ENCODE measurements at regions not wholly inside any gene's neighbourhood (a gene's known extent, or its start where the extent isn't known, plus 50 kb on each side); places are given as distances from the start of the nearest gene placed in this dataset.

DNA sequence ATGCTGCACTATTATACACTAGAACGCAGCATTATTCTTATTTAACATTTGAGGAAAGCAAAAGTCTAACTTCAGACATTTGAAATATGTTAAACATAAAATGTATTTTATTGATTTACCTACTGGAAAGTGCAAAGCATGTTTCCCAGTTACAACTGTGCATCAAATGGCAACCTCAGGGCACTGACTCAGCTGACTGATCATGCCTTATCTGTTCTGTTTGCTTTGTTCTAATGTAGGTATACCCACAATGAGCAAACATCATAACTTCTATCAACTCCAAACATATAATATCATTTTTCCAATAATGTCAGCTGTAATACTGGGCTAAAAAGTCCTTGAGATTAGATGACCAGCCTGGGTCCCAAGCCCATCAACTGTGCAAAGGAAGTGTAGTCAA lies 431.0 kb downstream of the FOXG1 start:
- no peak overlapping the region for H3K27ac ChIP-seq
- H3K9me3 ChIP-seq: no peaks in the 10 kb centered on the region
- H3K36me3 ChIP-seq: no peaks in the 10 kb centered on the region
- H3K4me3 ChIP-seq: no peak overlapping the region
- H3K4me1 ChIP-seq: no peaks in the 10 kb centered on the region
- 83% methylated on average over 1 of the region's 1 CpG for WGBS
- H3K27me3 ChIP-seq: no peaks in the 10 kb centered on the region
- no peak for DNase-seq (ENCODE audit: low spot score in 2 of 2)
- TF ChIP-seq EP300 (IDR thresholded peaks at IDR 0.05): no peak
- TF ChIP-seq, protein P1, sequence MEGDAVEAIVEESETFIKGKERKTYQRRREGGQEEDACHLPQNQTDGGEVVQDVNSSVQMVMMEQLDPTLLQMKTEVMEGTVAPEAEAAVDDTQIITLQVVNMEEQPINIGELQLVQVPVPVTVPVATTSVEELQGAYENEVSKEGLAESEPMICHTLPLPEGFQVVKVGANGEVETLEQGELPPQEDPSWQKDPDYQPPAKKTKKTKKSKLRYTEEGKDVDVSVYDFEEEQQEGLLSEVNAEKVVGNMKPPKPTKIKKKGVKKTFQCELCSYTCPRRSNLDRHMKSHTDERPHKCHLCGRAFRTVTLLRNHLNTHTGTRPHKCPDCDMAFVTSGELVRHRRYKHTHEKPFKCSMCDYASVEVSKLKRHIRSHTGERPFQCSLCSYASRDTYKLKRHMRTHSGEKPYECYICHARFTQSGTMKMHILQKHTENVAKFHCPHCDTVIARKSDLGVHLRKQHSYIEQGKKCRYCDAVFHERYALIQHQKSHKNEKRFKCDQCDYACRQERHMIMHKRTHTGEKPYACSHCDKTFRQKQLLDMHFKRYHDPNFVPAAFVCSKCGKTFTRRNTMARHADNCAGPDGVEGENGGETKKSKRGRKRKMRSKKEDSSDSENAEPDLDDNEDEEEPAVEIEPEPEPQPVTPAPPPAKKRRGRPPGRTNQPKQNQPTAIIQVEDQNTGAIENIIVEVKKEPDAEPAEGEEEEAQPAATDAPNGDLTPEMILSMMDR (IDR thresholded peaks at IDR 0.05): no peak
- TF ChIP-seq POLR2AphosphoS5 (IDR thresholded peaks at IDR 0.05): no peak
- TF ChIP-seq POLR2A (IDR thresholded peaks at IDR 0.05): no peak

GRCh38 chr14:29205658-29206057 lies 439.1 kb downstream of the FOXG1 start:
- WGBS: 88% methylated on average over 2 of the region's 2 CpGs
- Histone ChIP-seq H3K9me3 (no peaks in the 10 kb centered on the region), H3K27ac (no peak overlapping the region), H3K4me1 (no peaks in the 10 kb centered on the region), H3K4me3 (no peak overlapping the region), H3K27me3 (no peaks in the 10 kb centered on the region), H3K36me3 (no peaks in the 10 kb centered on the region)
- DNase-seq (ENCODE audit: low spot score in 2 of 2): no peak
- TF ChIP-seq POLR2A (IDR thresholded peaks at IDR 0.05) (no peak), POLR2AphosphoS5 (IDR thresholded peaks at IDR 0.05) (no peak), EP300 (IDR thresholded peaks at IDR 0.05) (no peak)
- TF ChIP-seq, protein P1 (IDR thresholded peaks at IDR 0.05): no peak

GRCh38 chr14:29215853-29216252 lies 449.3 kb downstream of the FOXG1 start:
- Histone ChIP-seq H3K36me3 (no peaks in the 10 kb centered on the region), H3K27me3 (no peaks in the 10 kb centered on the region), H3K27ac (no peak overlapping the region), H3K4me1 (no peaks in the 10 kb centered on the region), H3K9me3 (no peaks in the 10 kb centered on the region), H3K4me3 (no peak overlapping the region)
- no peak for DNase-seq (ENCODE audit: low spot score in 2 of 2)
- TF ChIP-seq POLR2A (IDR thresholded peaks at IDR 0.05) (no peak), EP300 (IDR thresholded peaks at IDR 0.05) (no peak), POLR2AphosphoS5 (IDR thresholded peaks at IDR 0.05) (no peak)
- TF ChIP-seq, protein P1 (IDR thresholded peaks at IDR 0.05): no peak
- 74% methylated on average over 3 of the region's 3 CpGs for WGBS

GRCh38 chr14:29216268-29217232 lies 450.0 kb downstream of the FOXG1 start:
- Histone ChIP-seq H3K27ac (no peak overlapping the region), H3K4me3 (no peak overlapping the region), H3K27me3 (no peaks in the 10 kb centered on the region), H3K36me3 (no peaks in the 10 kb centered on the region), H3K4me1 (no peaks in the 10 kb centered on the region), H3K9me3 (no peaks in the 10 kb centered on the region)
- DNase-seq (ENCODE audit: low spot score in 2 of 2): no peak
- WGBS: 44% methylated on average over 9 of the region's 9 CpGs
- no peak for TF ChIP-seq POLR2A (IDR thresholded peaks at IDR 0.05)

DNA sequence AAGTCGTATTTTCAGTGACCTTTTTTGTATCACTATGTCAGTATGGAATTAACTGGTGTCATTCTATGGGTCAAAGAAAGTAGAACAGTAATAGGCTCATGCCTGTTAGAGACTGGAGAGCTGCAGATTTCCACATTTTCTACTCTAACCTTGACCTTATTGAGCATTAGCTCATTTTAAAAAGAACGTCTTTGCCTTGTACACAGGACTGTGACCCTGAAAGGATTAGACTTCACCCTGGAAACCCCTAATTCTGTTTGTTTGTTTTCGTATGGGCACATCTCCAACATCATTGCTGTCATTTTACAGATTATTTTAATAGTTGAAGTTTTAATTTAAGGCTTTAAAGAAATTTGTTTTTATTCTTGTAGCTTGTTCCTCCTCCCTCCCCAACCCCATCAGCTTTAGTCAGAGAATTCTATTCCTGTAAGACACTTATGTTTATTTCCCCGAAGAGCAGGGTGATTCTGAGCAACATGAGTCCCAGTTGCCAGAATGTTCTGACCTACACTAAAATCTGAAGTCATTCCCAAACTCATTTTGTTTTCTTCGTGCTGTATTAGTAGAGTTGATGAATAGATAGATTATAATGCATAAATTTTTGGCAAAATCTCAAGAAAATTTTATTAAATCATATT lies 451.3 kb downstream of the FOXG1 start:
- TF ChIP-seq POLR2A (IDR thresholded peaks at IDR 0.05) (no peak), EP300 (IDR thresholded peaks at IDR 0.05) (no peak), POLR2AphosphoS5 (IDR thresholded peaks at IDR 0.05) (no peak)
- TF ChIP-seq, protein P1 (IDR thresholded peaks at IDR 0.05): no peak
- H3K36me3 ChIP-seq: no peaks in the 10 kb centered on the region
- DNase-seq (ENCODE audit: low spot score in 2 of 2): no peak
- no peaks in the 10 kb centered on the region for H3K9me3 ChIP-seq
- H3K27ac ChIP-seq: no peak overlapping the region
- H3K27me3 ChIP-seq: no peaks in the 10 kb centered on the region
- no peaks in the 10 kb centered on the region for H3K4me1 ChIP-seq
- 50% methylated on average over 5 of the region's 5 CpGs for WGBS
- no peak overlapping the region for H3K4me3 ChIP-seq

All from suprapubic skin (tissue), 4 donors.